GM20000 (cell line): ENCODE measurements at regions not wholly inside any gene's neighbourhood (a gene's known extent, or its start where the extent isn't known, plus 50 kb on each side); places are given as distances from the start of the nearest gene placed in this dataset.

Source experiments
- DNase-seq: peaks from one replicate; pipeline ENCODE4 v3.0.0; 2012; ENCODE audit warnings: low spot score
- TF ChIP-seq, protein P1 (sequence below): IDR thresholded peaks from 2 replicates; pipeline ENCODE4 v1.5.1; 2012; ENCODE audit warnings: mild to moderate bottlenecking, control low read depth; ENCODE audit errors: extremely low read depth, missing control alignments

DNA sequence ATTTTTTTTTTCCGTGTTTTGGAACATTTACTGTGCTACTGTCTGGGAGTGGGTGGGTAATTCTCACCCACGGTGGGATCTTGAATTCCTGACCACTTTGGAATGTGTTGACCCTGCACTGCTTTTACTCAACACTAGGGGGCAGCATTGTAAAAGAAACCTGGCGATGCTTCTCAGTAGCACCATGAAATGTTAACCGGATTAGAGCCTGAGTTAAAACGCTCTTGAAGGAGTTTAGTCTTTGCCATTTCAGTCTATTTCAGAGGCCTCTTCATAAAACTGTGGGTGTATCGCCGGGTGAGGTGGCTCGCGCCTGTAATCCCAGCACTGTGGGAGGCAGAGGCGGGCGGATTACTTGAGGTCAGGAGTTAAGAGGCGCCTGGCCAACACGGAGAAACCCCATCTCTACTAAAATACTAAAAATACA lies 79.0 kb upstream of the PRNP start:
- DNase-seq, result peak; percentile 64
- TF ChIP-seq, protein P1, sequence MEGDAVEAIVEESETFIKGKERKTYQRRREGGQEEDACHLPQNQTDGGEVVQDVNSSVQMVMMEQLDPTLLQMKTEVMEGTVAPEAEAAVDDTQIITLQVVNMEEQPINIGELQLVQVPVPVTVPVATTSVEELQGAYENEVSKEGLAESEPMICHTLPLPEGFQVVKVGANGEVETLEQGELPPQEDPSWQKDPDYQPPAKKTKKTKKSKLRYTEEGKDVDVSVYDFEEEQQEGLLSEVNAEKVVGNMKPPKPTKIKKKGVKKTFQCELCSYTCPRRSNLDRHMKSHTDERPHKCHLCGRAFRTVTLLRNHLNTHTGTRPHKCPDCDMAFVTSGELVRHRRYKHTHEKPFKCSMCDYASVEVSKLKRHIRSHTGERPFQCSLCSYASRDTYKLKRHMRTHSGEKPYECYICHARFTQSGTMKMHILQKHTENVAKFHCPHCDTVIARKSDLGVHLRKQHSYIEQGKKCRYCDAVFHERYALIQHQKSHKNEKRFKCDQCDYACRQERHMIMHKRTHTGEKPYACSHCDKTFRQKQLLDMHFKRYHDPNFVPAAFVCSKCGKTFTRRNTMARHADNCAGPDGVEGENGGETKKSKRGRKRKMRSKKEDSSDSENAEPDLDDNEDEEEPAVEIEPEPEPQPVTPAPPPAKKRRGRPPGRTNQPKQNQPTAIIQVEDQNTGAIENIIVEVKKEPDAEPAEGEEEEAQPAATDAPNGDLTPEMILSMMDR, result peak; percentile 74

DNA sequence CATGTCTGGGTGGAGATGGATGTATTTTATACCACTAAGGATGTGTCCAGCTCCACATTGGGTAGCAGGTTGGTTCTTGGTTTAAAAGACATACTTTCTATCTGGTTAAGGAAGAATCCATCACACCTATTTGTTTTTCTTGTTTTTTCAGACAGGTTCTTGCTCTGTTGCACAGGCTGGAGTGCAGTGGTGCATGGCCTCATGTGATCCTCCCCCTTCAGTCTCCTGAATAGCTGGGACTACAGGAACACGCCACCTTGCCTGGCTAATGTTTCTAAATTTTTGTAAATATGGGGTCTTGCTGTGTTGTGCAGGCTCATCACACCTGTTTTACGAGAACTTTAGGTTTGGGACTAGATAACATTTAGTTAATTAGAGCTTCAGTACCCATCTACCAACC lies 80.2 kb upstream of the PRNP start:
- DNase-seq, result no peak
- TF ChIP-seq, protein P1, result no peak

DNA sequence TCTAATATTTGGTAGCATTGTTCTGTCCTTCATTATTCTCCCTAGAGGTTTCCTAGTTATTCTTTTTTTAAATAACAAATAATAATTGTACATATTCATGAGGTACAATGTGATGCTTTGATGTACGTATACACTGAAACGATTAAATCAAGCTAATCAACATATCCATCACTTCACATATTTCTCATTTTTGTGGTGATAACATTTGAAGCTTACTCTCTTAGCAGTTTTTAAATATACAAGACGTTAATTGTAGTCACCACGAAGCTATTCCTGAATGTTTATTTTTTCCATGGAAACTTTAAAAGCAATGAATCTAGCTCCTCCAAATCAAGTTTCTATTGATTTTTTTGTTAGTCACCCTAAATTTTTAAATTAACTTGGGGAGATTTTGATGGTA lies 81.1 kb upstream of the PRNP start:
- TF ChIP-seq, protein P1, result no peak
- DNase-seq, result no peak

DNA sequence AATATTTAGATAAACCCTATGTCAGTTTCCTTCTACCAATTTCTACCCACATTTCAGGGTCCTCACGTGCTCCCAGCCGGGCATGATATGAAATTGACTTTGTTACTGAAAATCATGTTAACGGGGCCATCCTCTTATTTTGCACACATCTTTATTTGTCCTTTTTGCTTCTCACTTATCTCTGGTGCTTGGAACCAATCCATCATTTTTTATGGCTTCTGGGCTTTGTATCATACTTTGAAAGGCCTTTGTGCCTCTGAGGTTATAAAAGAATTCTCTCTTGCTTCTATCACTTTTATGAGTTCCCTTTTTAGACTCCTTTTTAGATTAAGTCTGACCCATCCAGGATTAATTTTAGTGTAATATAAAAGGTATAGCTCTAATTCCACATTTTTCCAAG lies 81.7 kb upstream of the PRNP start:
- TF ChIP-seq, protein P1, result no peak
- DNase-seq, result no peak

DNA sequence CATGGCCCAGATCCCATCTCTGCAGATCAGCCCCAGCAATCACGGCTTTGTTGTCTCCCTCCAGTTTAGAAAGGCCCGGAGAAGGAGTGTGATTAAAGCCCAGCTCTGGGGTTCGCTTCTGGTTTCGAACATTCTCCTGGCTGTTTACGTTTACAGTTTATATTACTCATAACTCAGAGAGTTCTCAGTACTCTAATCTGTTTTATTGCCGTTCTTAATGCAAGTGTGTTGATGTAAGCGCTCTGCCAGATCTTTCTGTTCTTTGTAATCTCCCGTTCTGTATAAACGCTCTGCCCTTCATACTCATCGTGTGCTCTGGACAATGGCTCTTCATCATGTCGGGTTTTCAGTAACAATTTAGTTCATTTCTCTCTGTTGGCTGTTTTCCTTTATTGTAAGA lies 82.5 kb upstream of the PRNP start:
- TF ChIP-seq, protein P1, result no peak
- no peak for DNase-seq

DNA sequence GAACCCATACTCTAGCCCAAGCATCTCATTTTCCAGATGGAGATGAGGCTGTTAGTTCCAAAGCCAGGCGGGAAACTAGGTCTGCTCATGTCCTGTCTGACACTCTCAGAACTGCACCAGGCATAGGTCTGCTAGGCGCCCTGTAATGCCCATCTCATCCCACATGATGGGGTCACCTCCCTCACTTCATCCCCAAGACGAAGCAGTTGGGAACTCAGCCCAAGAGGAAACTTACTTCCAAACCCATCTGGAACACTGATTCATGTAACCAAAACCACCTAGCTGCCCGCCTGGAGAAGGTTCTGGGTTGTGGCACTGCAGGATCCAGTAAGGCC lies 84.0 kb upstream of the PRNP start:
- TF ChIP-seq, protein P1, result no peak
- DNase-seq, result no peak

DNA sequence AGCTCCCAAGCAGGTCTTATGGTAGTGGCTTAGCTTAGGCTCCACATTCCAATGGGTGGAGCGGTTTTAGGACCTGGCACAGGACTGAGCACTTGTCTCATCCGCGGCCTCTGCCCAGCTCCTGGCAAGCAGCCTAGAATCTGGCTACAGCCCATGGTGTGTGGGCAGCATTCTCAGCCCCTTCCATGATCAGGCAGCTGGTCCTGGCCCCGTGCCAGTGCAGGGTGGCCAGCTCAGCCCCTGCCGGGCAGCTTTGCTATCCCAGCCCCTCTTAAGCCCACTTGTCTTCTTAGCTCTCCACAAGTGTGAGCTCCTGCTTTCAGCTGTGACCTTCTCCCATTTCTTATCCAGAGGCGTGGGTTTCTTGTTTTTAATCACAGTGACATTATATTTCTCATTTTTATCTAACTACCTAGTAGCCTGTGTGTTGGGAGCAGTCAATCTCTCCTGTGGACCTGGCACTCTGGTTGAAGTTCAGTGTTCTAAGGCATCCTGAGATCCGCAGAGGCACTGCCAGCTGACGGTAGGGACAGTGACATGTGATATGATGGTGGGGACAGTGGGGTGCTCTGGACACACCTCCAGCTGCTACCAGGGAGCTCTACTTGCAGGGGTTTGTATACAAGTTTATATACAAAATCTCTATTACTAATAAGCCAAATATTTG lies 84.5 kb upstream of the PRNP start:
- TF ChIP-seq, protein P1, result no peak
- DNase-seq, result no peak
